ENCODE measurements at regions not wholly inside any gene's neighbourhood (a gene's known extent, or its start where the extent isn't known, plus 50 kb on each side); places are given as distances from the start of the nearest gene placed in this dataset.

- H3K27ac ChIP-seq, result peak overlapping the region in 7 of 12 donors; percentile 11 to 76 (median 56)
- DNase-seq (no peak), ATAC-seq (no peak)
- intact Hi-C loops (cut with DNase I), result no loop called here
- H3K4me3 ChIP-seq, result no peak overlapping the region
- no peaks in the 10 kb centered on the region for H3K9me3 ChIP-seq
- no peaks in the 10 kb centered on the region for H3K36me3 ChIP-seq
- no peaks in the 10 kb centered on the region for H3K27me3 ChIP-seq
- 93 to 98% (median 96%) methylated on average over 4 of the region's 4 CpGs for WGBS, 4 donors
- H3K4me1 ChIP-seq, result peaks cover 0 to 19% (median 2%) of the 10 kb centered on the region in 12 donors
- TF ChIP-seq CTCF (IDR thresholded peaks at IDR 0.05), result no peak
- no peak for TF ChIP-seq POLR2A (IDR thresholded peaks at IDR 0.05)
These were observed 610.6 kb downstream of the HDGFL1 start for GRCh38 chr6:23179994-23180393.

- Histone ChIP-seq H3K4me1 (peaks cover 0 to 19% (median 2%) of the 10 kb centered on the region in 12 donors), H3K4me3 (no peak overlapping the region), H3K27ac (peak overlapping the region in 9 of 12 donors; percentile 21 to 76 (median 55)), H3K27me3 (no peaks in the 10 kb centered on the region), H3K9me3 (no peaks in the 10 kb centered on the region), H3K36me3 (no peaks in the 10 kb centered on the region)
- WGBS, 4 donors, result 33 to 50% (median 35%) methylated on average over 12 of the region's 12 CpGs
- TF ChIP-seq POLR2A (IDR thresholded peaks at IDR 0.05) (no peak), CTCF (IDR thresholded peaks at IDR 0.05) (no peak)
- ATAC-seq (peak; percentile 97 to 99 (median 98)), DNase-seq (peak; percentile 66 to 87 (median 76))
- intact Hi-C loops (cut with DNase I), result no loop called here
These were observed 611.3 kb downstream of the HDGFL1 start for GRCh38 chr6:23180504-23181293.

GRCh38 chr6:23181356-23182110 is 612.2 kb downstream of the HDGFL1 start:
- Histone ChIP-seq H3K4me1 (peaks cover 0 to 19% (median 2%) of the 10 kb centered on the region in 12 donors), H3K9me3 (no peaks in the 10 kb centered on the region), H3K27me3 (no peaks in the 10 kb centered on the region), H3K36me3 (no peaks in the 10 kb centered on the region), H3K27ac (peak overlapping the region in 6 of 12 donors; percentile 21 to 76 (median 52)), H3K4me3 (no peak overlapping the region)
- DNase-seq (no peak), ATAC-seq (no peak)
- TF ChIP-seq CTCF (IDR thresholded peaks at IDR 0.05), result no peak
- no peak for TF ChIP-seq POLR2A (IDR thresholded peaks at IDR 0.05)
- 87 to 93% (median 91%) methylated on average over 7 of the region's 7 CpGs for WGBS, 4 donors
- intact Hi-C loops (cut with DNase I), result no loop called here

- 90 to 94% (median 93%) methylated on average over 7 of the region's 7 CpGs for WGBS, 4 donors
- intact Hi-C loops (cut with DNase I), result no loop called here
- ATAC-seq (no peak), DNase-seq (no peak)
- no peaks in the 10 kb centered on the region for H3K36me3 ChIP-seq
- TF ChIP-seq CTCF (IDR thresholded peaks at IDR 0.05) (no peak), POLR2A (IDR thresholded peaks at IDR 0.05) (no peak)
- no peak overlapping the region for H3K27ac ChIP-seq
- peaks cover 0 to 12% (median 2%) of the 10 kb centered on the region in 12 donors for H3K4me1 ChIP-seq
- H3K27me3 ChIP-seq, result no peaks in the 10 kb centered on the region
- no peaks in the 10 kb centered on the region for H3K9me3 ChIP-seq
- no peak overlapping the region for H3K4me3 ChIP-seq
These were observed 614.5 kb downstream of the HDGFL1 start for GRCh38 chr6:23183846-23184245.
